H1 (cell line): ENCODE measurements at regions not wholly inside any gene's neighbourhood (a gene's known extent, or its start where the extent isn't known, plus 50 kb on each side); places are given as distances from the start of the nearest gene placed in this dataset.

Experiments used
- CTCF ChIA-PET: fragments of 300-600 bp; sonication (Branson Sonifier 250); formaldehyde crosslinking; loops from one replicate; lab custom pipeline; 2021; ENCODE audit not compliant: partially characterized antibody; lab: Charles Lee
- POLR2A ChIA-PET: fragments of 300-600 bp; sonication (Branson Sonifier 250); formaldehyde crosslinking; loops from one replicate; lab custom pipeline; 2021; ENCODE audit warnings: inconsistent platforms; ENCODE audit not compliant: partially characterized antibody; lab: Charles Lee
- DNase-seq, 2 experiments: peaks; one replicate each; pipeline versions ENCODE4 v3.0.0 to v3.0.0-alpha.2; 2010 to 2022; ENCODE audit warnings: low spot score in 2 of 2, low read depth in 1 of 2, mixed read lengths in 1 of 2
- FAIRE-seq: peaks from 2 replicates; lab custom pipeline; 2011; peaks lifted over from hg19 to GRCh38; lab: Jason Lieb, UNC
- H2AFZ ChIP-seq: 2 replicates; pipeline ENCODE4 v1.8.1; 2012; ENCODE audit warnings: low read length, inconsistent platforms
- H2AK5ac ChIP-seq: 2 replicates; pipeline ENCODE4 v1.6.1; 2013; ENCODE audit warnings: low read depth, low read length
- H2BK120ac ChIP-seq: replicated peaks from 2 replicates; pipeline ENCODE3; 2013; ENCODE audit warnings: low read depth, low read length, inconsistent platforms
- H2BK12ac ChIP-seq: 2 replicates; pipeline ENCODE4 v1.6.1; 2013; ENCODE audit warnings: low read depth, low read length
- H2BK15ac ChIP-seq: 2 replicates; pipeline ENCODE4 v1.6.1; 2013; ENCODE audit warnings: low read length
- H2BK20ac ChIP-seq: 2 replicates; pipeline ENCODE4 v1.6.1; 2013; ENCODE audit warnings: low read length
- H2BK5ac ChIP-seq: 2 replicates; pipeline ENCODE4 v1.6.1; 2013; ENCODE audit warnings: low read depth, low read length
- H3K14ac ChIP-seq: 2 replicates; pipeline ENCODE4 v1.6.1; 2013; ENCODE audit warnings: inconsistent platforms; ENCODE audit not compliant: insufficient read length
- H3K18ac ChIP-seq: 2 replicates; pipeline ENCODE4 v1.6.1; 2013; ENCODE audit warnings: low read length; ENCODE audit errors: extremely low read depth
- H3K23ac ChIP-seq: 2 replicates; pipeline ENCODE4 v1.6.1; 2013; ENCODE audit warnings: inconsistent platforms; ENCODE audit not compliant: insufficient read length
- H3K23me2 ChIP-seq: 2 replicates; pipeline ENCODE4 v1.6.1; 2013; ENCODE audit warnings: low read depth, low read length
- H3K27ac ChIP-seq: 2 replicates; pipeline ENCODE4 v1.6.1; 2011; ENCODE audit warnings: low read depth, low read length, inconsistent platforms
- H3K27me3 ChIP-seq, 4 experiments: replicated peaks in 1 of 4; 1 replicate in 1 of 4; 2 replicates in 3 of 4; pipeline versions ENCODE4 v1.6.1 to v1.8.1; 2011 to 2013; ENCODE audit warnings: low read length in 3 of 4, mild to moderate bottlenecking in 3 of 4, inconsistent platforms in 2 of 4, mixed read lengths in 2 of 4, moderate library complexity in 1 of 4; ENCODE audit not compliant: control insufficient read depth in 3 of 4, insufficient read depth in 3 of 4; ENCODE audit errors: extremely low read depth in 1 of 4
- H3K36me3 ChIP-seq, 4 experiments: 2 replicates each; pipeline versions ENCODE4 v1.6.1 to v1.8.1; 2011 to 2013; ENCODE audit warnings: mild to moderate bottlenecking in 4 of 4, low read length in 3 of 4, moderate library complexity in 2 of 4, control low read depth in 1 of 4, inconsistent platforms in 1 of 4; ENCODE audit not compliant: insufficient read depth in 4 of 4, control insufficient read depth in 2 of 4
- H3K4ac ChIP-seq: replicated peaks from 2 replicates; pipeline ENCODE3; 2013; ENCODE audit warnings: low read length, low read depth, mixed read lengths, inconsistent platforms; ENCODE audit not compliant: insufficient read length
- H3K4me1 ChIP-seq, 4 experiments: replicated peaks in 1 of 4; 1 replicate in 1 of 4; 2 replicates in 3 of 4; pipeline versions ENCODE4 v1.6.1 to v1.8.1; 2011 to 2013; ENCODE audit warnings: low read length in 3 of 4, inconsistent platforms in 2 of 4, mixed read lengths in 1 of 4; ENCODE audit not compliant: insufficient read depth in 4 of 4, control insufficient read depth in 3 of 4
- H3K4me2 ChIP-seq, 2 experiments: 2 replicates each; pipeline versions ENCODE4 v1.6.1 to v1.8.1; 2011 to 2013; ENCODE audit warnings: low read depth in 2 of 2, low read length in 2 of 2, control low read depth in 1 of 2, inconsistent platforms in 1 of 2, mild to moderate bottlenecking in 1 of 2; ENCODE audit not compliant: insufficient read depth in 1 of 2
- H3K4me3 ChIP-seq, 4 experiments: fragments of 200-600, 300-600 bp in 1 of 4; sonication (generic), shearing (Covaris generic), sonication (Bioruptor Twin) in 1 of 4; 2 replicates each; pipeline versions ENCODE4 v1.5.1 to v1.8.1; 2011 to 2016; ENCODE audit warnings: low read length in 4 of 4, low read depth in 3 of 4, control low read depth in 2 of 4, inconsistent platforms in 2 of 4, mild to moderate bottlenecking in 2 of 4, mixed read lengths in 1 of 4, moderate library complexity in 1 of 4; ENCODE audit not compliant: insufficient read depth in 2 of 4; ENCODE audit errors: extremely low read depth in 1 of 4
- H3K56ac ChIP-seq: replicated peaks from 2 replicates; pipeline ENCODE3; 2013; ENCODE audit warnings: low read depth, mild to moderate bottlenecking, mixed read lengths, low read length, inconsistent platforms; ENCODE audit not compliant: insufficient read length
- H3K79me1 ChIP-seq: 2 replicates; pipeline ENCODE4 v1.6.1; 2013; ENCODE audit warnings: low read depth, low read length, control low read depth
- H3K79me2 ChIP-seq, 2 experiments: 2 replicates each; pipeline versions ENCODE4 v1.6.1 to v1.8.1; 2012 to 2013; ENCODE audit warnings: low read length in 2 of 2, mild to moderate bottlenecking in 2 of 2, inconsistent platforms in 1 of 2; ENCODE audit not compliant: insufficient read depth in 2 of 2, control insufficient read depth in 1 of 2
- H3K9ac ChIP-seq, 4 experiments: replicated peaks in 1 of 4; 1 replicate in 1 of 4; 2 replicates in 3 of 4; pipeline versions ENCODE4 v1.6.1 to v1.8.1; 2011 to 2013; ENCODE audit warnings: low read depth in 3 of 4, low read length in 3 of 4, control low read depth in 2 of 4, mild to moderate bottlenecking in 2 of 4, moderate library complexity in 2 of 4, inconsistent platforms in 1 of 4; ENCODE audit errors: extremely low read depth in 1 of 4
- H3K9me3 ChIP-seq, 2 experiments: 2 replicates each; pipeline versions ENCODE4 v1.6.1 to v1.8.1; 2012 to 2013; ENCODE audit warnings: mild to moderate bottlenecking in 2 of 2, moderate library complexity in 2 of 2, control low read depth in 1 of 2, inconsistent platforms in 1 of 2, low read depth in 1 of 2, low read length in 1 of 2, mixed read lengths in 1 of 2; ENCODE audit not compliant: insufficient read depth in 2 of 2
- H4K20me1 ChIP-seq, 2 experiments: replicated peaks in 1 of 2; 2 replicates each; pipeline versions ENCODE3 to v1.8.1; 2011 to 2013; ENCODE audit warnings: inconsistent platforms in 2 of 2, low read length in 2 of 2, mild to moderate bottlenecking in 1 of 2; ENCODE audit not compliant: insufficient read depth in 2 of 2, control insufficient read depth in 1 of 2
- H4K5ac ChIP-seq: 2 replicates; pipeline ENCODE4 v1.6.1; 2013; ENCODE audit warnings: low read length, low read depth, mixed read lengths, inconsistent platforms; ENCODE audit not compliant: insufficient read length
- H4K8ac ChIP-seq: 2 replicates; pipeline ENCODE4 v1.8.0; 2013; ENCODE audit warnings: mild to moderate bottlenecking, moderate library complexity, low read length, inconsistent platforms; ENCODE audit not compliant: insufficient read depth; ENCODE audit errors: extremely low read depth
- H4K91ac ChIP-seq: replicated peaks from 2 replicates; pipeline ENCODE3; 2013; ENCODE audit warnings: low read length, mixed read lengths, inconsistent platforms; ENCODE audit not compliant: insufficient read length
- BACH1 ChIP-seq: IDR thresholded peaks from 2 replicates; pipeline ENCODE4 v1.6.1; 2012; ENCODE audit warnings: low read length, improper control_type of control experiment
- CBX5 ChIP-seq: fragments of 300-800, 300-1000 bp; sonication (generic); IDR thresholded peaks from 2 replicates; pipeline ENCODE4 v1.7.1; 2016; ENCODE audit warnings: antibody characterized with exemption, low read length, low read depth
- CHD1 ChIP-seq: IDR thresholded peaks from 2 replicates; pipeline ENCODE4 v1.6.1; 2012; ENCODE audit warnings: low read depth, low read length, improper control_type of control experiment
- EZH2 ChIP-seq: fragments of 200-600 bp; sonication (generic); IDR thresholded peaks from 2 replicates; pipeline ENCODE4 v1.7.1; 2012; ENCODE audit warnings: low read depth, mild to moderate bottlenecking, moderate library complexity, low read length, inconsistent platforms; ENCODE audit not compliant: severe bottlenecking
- SIRT6 ChIP-seq: IDR thresholded peaks from one replicate; pipeline ENCODE4 v1.7.1; 2012; ENCODE audit warnings: low read length, inconsistent platforms
- SIX5 ChIP-seq: IDR thresholded peaks from 2 replicates; pipeline ENCODE4 v1.6.1; 2011; ENCODE audit warnings: mild to moderate bottlenecking, low read depth, low read length
- SP1 ChIP-seq: IDR thresholded peaks from 2 replicates; pipeline ENCODE4 v1.6.1; 2011; ENCODE audit warnings: low read depth, low read length
- SUZ12 ChIP-seq: fragments of 200-600 bp; sonication (generic); IDR thresholded peaks from 2 replicates; pipeline ENCODE4 v1.6.1; 2012; ENCODE audit warnings: mild to moderate bottlenecking, inconsistent platforms, low read length, moderate library complexity, mixed read lengths
- USF2 ChIP-seq: IDR thresholded peaks from 2 replicates; pipeline ENCODE4 v1.6.1; 2011; ENCODE audit warnings: low read length, improper control_type of control experiment
- YY1 ChIP-seq: IDR thresholded peaks from 2 replicates; pipeline ENCODE4 v1.6.1; 2011; ENCODE audit warnings: low read depth, mild to moderate bottlenecking, low read length
- WGBS, 2 experiments: shearing (Covaris generic) in 1 of 2; methylation state at CpG; one replicate each; pipeline versions ENCODE4 v1.1.6 to v1.1.7; 2013 to 2015; ENCODE audit warnings: low lambda C conversion rate in 2 of 2, mixed read lengths in 2 of 2, inconsistent platforms in 1 of 2, low coverage in 1 of 2, missing lambda C conversion rate in 1 of 2; ENCODE audit not compliant: insufficient replicate concordance in 2 of 2, insufficient coverage in 1 of 2, insufficient read length in 1 of 2; ENCODE audit errors: extremely low coverage in 1 of 2, missing lambda C conversion rate in 1 of 2; 5-methylcytosine and 5-hydroxymethylcytosine counted together
- TF ChIP-seq, protein P1 (sequence below): IDR thresholded peaks from 2 replicates; pipeline ENCODE4 v1.6.1; 2012; ENCODE audit warnings: inconsistent platforms

DNA sequence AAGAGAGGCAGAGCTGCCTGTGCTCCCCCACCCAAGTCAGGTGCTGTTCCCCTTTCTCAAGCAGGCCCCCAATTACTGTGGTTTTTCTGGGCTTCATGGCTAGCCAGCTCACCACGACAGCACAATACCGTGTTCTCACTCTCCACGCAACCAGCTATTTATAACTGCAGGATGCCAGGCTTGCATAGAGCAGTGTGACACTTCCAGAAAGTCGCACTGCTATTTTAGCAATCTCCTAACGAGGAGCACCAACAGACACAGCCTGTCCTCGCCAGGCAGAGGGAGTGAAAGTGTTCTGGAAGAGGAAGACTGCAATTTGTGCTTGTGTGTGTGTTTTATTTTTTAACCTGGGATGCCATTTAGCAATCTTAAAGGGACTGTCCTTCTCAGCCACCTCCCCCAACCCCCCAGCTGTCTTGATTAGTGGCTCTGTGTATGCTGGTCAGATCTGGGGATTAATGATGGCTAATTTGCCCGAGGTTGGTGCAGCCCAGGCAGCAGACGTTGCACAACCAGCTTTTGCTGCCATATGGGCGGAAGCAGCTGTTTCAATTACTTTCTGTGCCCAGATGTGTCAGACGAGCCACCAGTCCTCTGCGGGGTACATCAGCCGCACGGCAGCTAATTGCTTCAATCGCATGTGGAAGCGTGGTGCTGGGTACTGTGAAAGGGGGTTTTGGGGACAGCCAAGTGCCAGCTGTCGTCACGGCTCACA, 268.0 kb upstream of the ARRDC4 start:
- no peak overlapping the region for H3K4me2 ChIP-seq
- POLR2A ChIA-PET: no interaction called here

More for the DNA sequence above, 268.0 kb upstream of the ARRDC4 start:
- no peak overlapping the region for H3K4me3 ChIP-seq
- no peak overlapping the region for H2BK5ac ChIP-seq
- no peak for FAIRE-seq
- no peak overlapping the region for H2BK12ac ChIP-seq
- no peak for TF ChIP-seq SUZ12
- TF ChIP-seq, protein P1, sequence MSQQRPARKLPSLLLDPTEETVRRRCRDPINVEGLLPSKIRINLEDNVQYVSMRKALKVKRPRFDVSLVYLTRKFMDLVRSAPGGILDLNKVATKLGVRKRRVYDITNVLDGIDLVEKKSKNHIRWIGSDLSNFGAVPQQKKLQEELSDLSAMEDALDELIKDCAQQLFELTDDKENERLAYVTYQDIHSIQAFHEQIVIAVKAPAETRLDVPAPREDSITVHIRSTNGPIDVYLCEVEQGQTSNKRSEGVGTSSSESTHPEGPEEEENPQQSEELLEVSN: no peak
- no peak for TF ChIP-seq SIX5
- TF ChIP-seq YY1: no peak
- TF ChIP-seq USF2: no peak
- no peak for TF ChIP-seq EZH2
- TF ChIP-seq CHD1: no peak
- TF ChIP-seq CBX5: no peak
- no peak for TF ChIP-seq SIRT6
- TF ChIP-seq BACH1: no peak
- no peak for TF ChIP-seq SP1
- TF ChIP-seq, all 59 proteins: peak for 0
- Histone ChIP-seq H2BK120ac (no peak overlapping the region), H4K20me1 (no peaks in the 10 kb centered on the region), H3K4me1 (no peaks in the 10 kb centered on the region), H2AFZ (0 out of 2 replicates have a peak overlapping the region, but pooled peaks have one; percentile 21), H3K14ac (no peak overlapping the region), H3K18ac (no peak overlapping the region), H2BK20ac (no peak overlapping the region), H3K4ac (no peak overlapping the region), H4K5ac (no peak overlapping the region), H3K56ac (no peak overlapping the region), H3K27me3 (no peaks in the 10 kb centered on the region), H3K27ac (no peak overlapping the region), H4K91ac (no peak overlapping the region), H3K9ac (no peak overlapping the region), H3K23ac (no peak overlapping the region), H2BK15ac (no peak overlapping the region), H4K8ac (peak overlapping the region; percentile 53), H3K23me2 (no peaks in the 10 kb centered on the region), H3K9me3 (no peaks in the 10 kb centered on the region), H3K79me2 (no peaks in the 10 kb centered on the region), H3K36me3 (no peaks in the 10 kb centered on the region), H3K79me1 (no peaks in the 10 kb centered on the region), H2AK5ac (no peak overlapping the region)
- CTCF ChIA-PET: interaction anchor here (0.5 to 1.0 kb wide), 2 partner anchors 13 to 437 kb away, joined by 3 read pairs; no protein-coding TSS in a partner anchor
- no peak for DNase-seq
- WGBS, 2 experiments: 90% methylated on average over 17 of the region's 17 CpGs; no CpG with 5 or more reads in 1 of the 2 experiments
